ENCODE measurements at regions not wholly inside any gene's neighbourhood (a gene's known extent, or its start where the extent isn't known, plus 50 kb on each side); places are given as distances from the start of the nearest gene placed in this dataset.

DNA sequence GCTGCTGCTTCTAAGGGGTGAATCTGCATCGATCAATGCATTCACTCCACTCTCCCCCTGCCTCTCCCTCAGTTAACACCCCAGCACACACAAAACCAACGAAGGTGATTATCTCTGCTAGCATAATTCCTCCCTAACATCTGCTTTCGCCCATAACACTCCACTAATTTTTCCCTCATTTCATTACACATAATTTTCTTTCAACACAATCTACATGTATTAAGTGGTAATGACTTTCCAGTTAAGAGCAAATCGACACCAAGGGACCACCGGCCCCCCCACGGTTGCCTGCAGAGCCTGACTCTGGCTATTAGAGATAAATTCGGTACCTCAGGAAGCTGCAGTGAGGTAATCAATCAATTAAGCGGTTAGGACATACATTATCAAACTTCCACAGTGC lies 1115.6 kb downstream of the BCL11B start:
- Histone ChIP-seq H3K27ac (no peak overlapping the region), H3K4me3 (no peak overlapping the region), H3K27me3 (ENCODE audit: insufficient read depth in 3 of 3, low read length in 2 of 3) (peaks cover 0 to 3% (median 0%) of the 10 kb centered on the region in 3 donors), H3K9me3 (no peaks in the 10 kb centered on the region), H3K4me1 (no peaks in the 10 kb centered on the region), H3K36me3 (ENCODE audit: insufficient read depth in 1 of 2, low read depth in 1 of 2) (no peaks in the 10 kb centered on the region)
- TF ChIP-seq, protein P1, sequence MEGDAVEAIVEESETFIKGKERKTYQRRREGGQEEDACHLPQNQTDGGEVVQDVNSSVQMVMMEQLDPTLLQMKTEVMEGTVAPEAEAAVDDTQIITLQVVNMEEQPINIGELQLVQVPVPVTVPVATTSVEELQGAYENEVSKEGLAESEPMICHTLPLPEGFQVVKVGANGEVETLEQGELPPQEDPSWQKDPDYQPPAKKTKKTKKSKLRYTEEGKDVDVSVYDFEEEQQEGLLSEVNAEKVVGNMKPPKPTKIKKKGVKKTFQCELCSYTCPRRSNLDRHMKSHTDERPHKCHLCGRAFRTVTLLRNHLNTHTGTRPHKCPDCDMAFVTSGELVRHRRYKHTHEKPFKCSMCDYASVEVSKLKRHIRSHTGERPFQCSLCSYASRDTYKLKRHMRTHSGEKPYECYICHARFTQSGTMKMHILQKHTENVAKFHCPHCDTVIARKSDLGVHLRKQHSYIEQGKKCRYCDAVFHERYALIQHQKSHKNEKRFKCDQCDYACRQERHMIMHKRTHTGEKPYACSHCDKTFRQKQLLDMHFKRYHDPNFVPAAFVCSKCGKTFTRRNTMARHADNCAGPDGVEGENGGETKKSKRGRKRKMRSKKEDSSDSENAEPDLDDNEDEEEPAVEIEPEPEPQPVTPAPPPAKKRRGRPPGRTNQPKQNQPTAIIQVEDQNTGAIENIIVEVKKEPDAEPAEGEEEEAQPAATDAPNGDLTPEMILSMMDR (IDR thresholded peaks at IDR 0.05) = no peak
- ATAC-seq = no peak
- WGBS, 3 donors = 62 to 72% (median 68%) methylated on average over 8 of the region's 8 CpGs
- no peak for DNase-seq
- intact Hi-C loops (cut with DNase I) = no loop called here

DNA sequence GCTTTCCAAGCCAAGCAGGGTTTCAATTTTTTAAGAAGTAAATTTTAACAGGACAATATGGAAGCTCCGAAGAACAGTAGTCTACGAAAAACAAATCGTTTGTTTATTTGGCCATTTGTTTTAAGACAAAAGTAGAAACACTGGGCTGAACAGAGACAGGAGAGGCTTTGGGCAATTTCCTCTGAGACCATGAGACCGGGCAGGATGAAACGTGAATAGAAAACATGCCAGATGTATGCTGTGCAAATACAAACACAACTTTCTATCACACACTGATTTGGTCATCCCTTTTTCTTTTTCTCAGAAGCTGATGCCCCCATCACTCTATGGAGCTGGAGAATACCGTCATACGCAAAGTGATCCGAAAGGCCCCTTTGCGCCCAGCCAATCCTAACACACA lies 1111.1 kb downstream of the BCL11B start:
- 61 to 67% (median 64%) methylated on average over 9 of the region's 9 CpGs for WGBS, 3 donors
- H3K27ac ChIP-seq = no peak overlapping the region
- no peaks in the 10 kb centered on the region for H3K9me3 ChIP-seq
- peaks cover 0 to 12% (median 0%) of the 10 kb centered on the region in 3 donors for H3K27me3 ChIP-seq (ENCODE audit: insufficient read depth in 3 of 3, low read length in 2 of 3)
- no peak for DNase-seq
- TF ChIP-seq, protein P1 (IDR thresholded peaks at IDR 0.05) = no peak
- H3K36me3 ChIP-seq (ENCODE audit: insufficient read depth in 1 of 2, low read depth in 1 of 2) = no peaks in the 10 kb centered on the region
- H3K4me3 ChIP-seq = no peak overlapping the region
- ATAC-seq = no peak
- intact Hi-C loops (cut with DNase I) = no loop called here
- no peaks in the 10 kb centered on the region for H3K4me1 ChIP-seq

DNA sequence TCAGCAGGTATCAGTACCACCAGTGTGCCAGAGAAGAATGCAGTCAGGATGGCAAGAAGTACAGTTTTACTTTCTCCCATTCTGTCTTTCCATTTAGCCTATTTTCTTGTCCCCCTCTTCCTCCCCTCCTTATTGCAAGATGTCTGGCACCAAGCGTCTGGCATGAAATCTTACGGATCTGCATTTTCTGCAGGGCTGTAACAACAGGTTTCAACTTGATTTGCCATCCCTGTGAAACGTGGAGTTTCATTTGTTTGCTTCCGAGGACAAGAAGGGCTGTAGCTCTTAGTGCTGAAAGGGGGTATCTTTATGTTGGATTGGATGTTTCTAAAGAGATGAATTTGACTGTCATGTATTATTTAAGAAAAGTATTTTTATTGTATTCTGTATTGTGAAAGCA lies 1110.6 kb downstream of the BCL11B start:
- H3K27ac ChIP-seq = no peak overlapping the region
- intact Hi-C loops (cut with DNase I) = no loop called here
- no peaks in the 10 kb centered on the region for H3K4me1 ChIP-seq
- peaks cover 0 to 12% (median 0%) of the 10 kb centered on the region in 3 donors for H3K27me3 ChIP-seq (ENCODE audit: insufficient read depth in 3 of 3, low read length in 2 of 3)
- H3K9me3 ChIP-seq = no peaks in the 10 kb centered on the region
- WGBS, 3 donors = 25 to 45% (median 25%) methylated on average over 4 of the region's 4 CpGs
- TF ChIP-seq, protein P1 (IDR thresholded peaks at IDR 0.05) = no peak
- no peak overlapping the region for H3K4me3 ChIP-seq
- no peaks in the 10 kb centered on the region for H3K36me3 ChIP-seq (ENCODE audit: insufficient read depth in 1 of 2, low read depth in 1 of 2)
- DNase-seq (no peak), ATAC-seq (no peak)

DNA sequence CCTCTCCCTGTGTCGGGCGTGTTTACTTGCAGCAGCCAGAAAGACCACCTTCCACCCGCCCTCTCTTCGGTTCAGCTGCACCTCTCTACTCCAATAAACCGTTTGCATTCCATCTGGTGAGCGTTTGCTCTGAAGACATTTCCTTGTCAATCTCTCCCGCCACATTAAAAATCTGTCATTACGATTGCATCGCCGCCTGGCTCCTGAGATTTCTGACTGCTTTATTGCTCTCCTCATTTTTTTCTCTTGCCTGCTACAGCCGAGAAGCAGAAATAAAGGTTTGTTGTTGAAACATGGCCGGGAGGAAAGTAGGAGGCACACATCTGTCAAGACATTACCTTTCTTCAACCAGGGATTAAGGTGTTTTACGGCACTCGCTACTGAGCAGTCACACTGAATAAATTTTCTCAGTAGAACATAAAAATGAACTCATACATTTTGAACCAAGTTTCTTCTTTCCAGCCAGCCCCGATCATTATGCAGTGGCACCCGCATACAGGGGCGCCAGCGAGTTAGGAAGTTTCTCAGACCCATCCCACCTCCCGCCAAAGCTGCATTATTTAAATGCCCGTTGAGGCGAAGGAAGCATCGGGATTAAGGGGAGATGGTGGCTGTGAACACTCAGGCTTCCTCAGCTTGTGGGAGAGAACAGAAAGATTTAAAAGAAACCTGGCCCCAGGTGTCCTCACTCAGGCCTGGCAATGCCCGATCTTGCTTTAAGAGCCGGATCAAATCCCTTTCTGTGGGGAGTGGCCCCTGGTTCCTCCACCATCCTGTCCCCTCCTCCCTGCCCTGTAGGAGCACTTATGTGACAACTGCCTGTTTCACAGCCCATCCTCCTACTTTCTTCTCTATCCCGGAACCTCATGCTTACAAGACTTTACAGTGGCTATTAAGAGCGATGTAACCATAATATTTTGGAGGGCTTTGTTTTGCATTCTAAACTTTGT lies 1108.9 kb downstream of the BCL11B start:
- DNase-seq = no peak

More for the DNA sequence above, 1108.9 kb downstream of the BCL11B start:
- no peak for ATAC-seq
- intact Hi-C loops (cut with DNase I) = no loop called here
- TF ChIP-seq, protein P1 (IDR thresholded peaks at IDR 0.05) = no peak
- no peak overlapping the region for H3K4me3 ChIP-seq
- 58 to 62% (median 58%) methylated on average over 26 of the region's 26 CpGs for WGBS, 3 donors
- peaks cover 0 to 12% (median 2%) of the 10 kb centered on the region in 3 donors for H3K27me3 ChIP-seq (ENCODE audit: insufficient read depth in 3 of 3, low read length in 2 of 3)
- no peaks in the 10 kb centered on the region for H3K36me3 ChIP-seq (ENCODE audit: insufficient read depth in 1 of 2, low read depth in 1 of 2)
- H3K27ac ChIP-seq = no peak overlapping the region
- no peaks in the 10 kb centered on the region for H3K4me1 ChIP-seq
- H3K9me3 ChIP-seq = no peaks in the 10 kb centered on the region

Measured in psoas muscle (tissue), 7 donors.